Left ventricle myocardium inferior (tissue), 1 donor: ENCODE measurements at regions not wholly inside any gene's neighbourhood (a gene's known extent, or its start where the extent isn't known, plus 50 kb on each side); places are given as distances from the start of the nearest gene placed in this dataset.

Experiments
- DNase-seq: peaks from one replicate; pipeline ENCODE4 v3.0.0-alpha.2; 2020
- H3K27ac ChIP-seq: fragments of 200-600 bp; replicated peaks from 2 replicates; pipeline ENCODE4 v1.8.0; 2021
- H3K27me3 ChIP-seq: fragments of 200-600 bp; 2 replicates; pipeline ENCODE4 v1.8.0; 2021; ENCODE audit warnings: low read depth
- H3K36me3 ChIP-seq: fragments of 200-600 bp; 2 replicates; pipeline ENCODE4 v1.8.0; 2021
- H3K4me1 ChIP-seq: fragments of 200-600 bp; 2 replicates; pipeline ENCODE4 v1.8.0; 2021
- H3K4me3 ChIP-seq: fragments of 200-600 bp; 2 replicates; pipeline ENCODE4 v1.8.0; 2021; ENCODE audit warnings: mild to moderate bottlenecking, moderate library complexity
- H3K9me3 ChIP-seq: fragments of 200-600 bp; replicated peaks from 2 replicates; pipeline ENCODE4 v1.8.0; 2021
- CTCF ChIP-seq: fragments of 200-600 bp; IDR thresholded peaks from 2 replicates; pipeline ENCODE4 v1.8.0; 2021; ENCODE audit warnings: antibody characterized with exemption, mild to moderate bottlenecking, borderline replicate concordance
- intact Hi-C: fragments of 100-400 bp; cut with micrococcal nuclease; formaldehyde crosslinking; loops from one replicate; pipeline ENCODE4 v1.11.0; 2022
- donor health status: DM: no; HTN: yes; CAD: no; lungs with severe emphysema.

- H3K9me3 ChIP-seq, result no peaks in the 10 kb centered on the region
- no peak overlapping the region for H3K27ac ChIP-seq
- TF ChIP-seq CTCF, result no peak
- no peaks in the 10 kb centered on the region for H3K36me3 ChIP-seq
- H3K27me3 ChIP-seq, result no peaks in the 10 kb centered on the region
- no peak for DNase-seq
- no peaks in the 10 kb centered on the region for H3K4me1 ChIP-seq
- intact Hi-C loops, result no loop called here
- H3K4me3 ChIP-seq, result no peak overlapping the region
These were observed 717.7 kb upstream of the USP15 start for GRCh38 chr12:61542551-61542950.

- no peaks in the 10 kb centered on the region for H3K27me3 ChIP-seq
- H3K27ac ChIP-seq, result no peak overlapping the region
- no peak for DNase-seq
- intact Hi-C loops, result no loop called here
- no peak overlapping the region for H3K4me3 ChIP-seq
- TF ChIP-seq CTCF, result no peak
- H3K9me3 ChIP-seq, result no peaks in the 10 kb centered on the region
- H3K4me1 ChIP-seq, result no peaks in the 10 kb centered on the region
- no peaks in the 10 kb centered on the region for H3K36me3 ChIP-seq
These were observed 713.9 kb upstream of the USP15 start for GRCh38 chr12:61546296-61546695.

GRCh38 chr12:61553091-61553490 lies 707.1 kb upstream of the USP15 start:
- Histone ChIP-seq H3K27me3 (no peaks in the 10 kb centered on the region), H3K4me3 (no peak overlapping the region), H3K36me3 (no peaks in the 10 kb centered on the region), H3K9me3 (peaks cover 8% of the 10 kb centered on the region), H3K27ac (no peak overlapping the region), H3K4me1 (no peaks in the 10 kb centered on the region)
- intact Hi-C loops, result no loop called here
- DNase-seq, result no peak
- TF ChIP-seq CTCF, result no peak

GRCh38 chr12:61554268-61555008 lies 705.8 kb upstream of the USP15 start:
- intact Hi-C loops, result no loop called here
- Histone ChIP-seq H3K27me3 (no peaks in the 10 kb centered on the region), H3K9me3 (peaks cover 8% of the 10 kb centered on the region), H3K4me3 (no peak overlapping the region), H3K36me3 (no peaks in the 10 kb centered on the region), H3K4me1 (no peaks in the 10 kb centered on the region), H3K27ac (no peak overlapping the region)
- no peak for TF ChIP-seq CTCF
- DNase-seq, result no peak

- DNase-seq, result no peak
- no peaks in the 10 kb centered on the region for H3K27me3 ChIP-seq
- no peaks in the 10 kb centered on the region for H3K4me1 ChIP-seq
- TF ChIP-seq CTCF, result no peak
- H3K4me3 ChIP-seq, result no peak overlapping the region
- intact Hi-C loops, result no loop called here
- H3K9me3 ChIP-seq, result no peaks in the 10 kb centered on the region
- no peaks in the 10 kb centered on the region for H3K36me3 ChIP-seq
- H3K27ac ChIP-seq, result no peak overlapping the region
These were observed 696.3 kb upstream of the USP15 start for GRCh38 chr12:61563665-61564450.
